GM23338 (cell line): ENCODE measurements at regions not wholly inside any gene's neighbourhood (a gene's known extent, or its start where the extent isn't known, plus 50 kb on each side); places are given as distances from the start of the nearest gene placed in this dataset.

Experiments
- ATAC-seq: fragments of 200-7000 bp; cut with Tn5 transposase; 3 replicates; pipeline ENCODE4 v1.9.1; 2020
- DNase-seq: peaks from one replicate; pipeline ENCODE4 v3.0.0-alpha.2; 2015; ENCODE audit warnings: low spot score
- H2AFZ ChIP-seq: fragments of 200-600 bp; sonication (generic); 2 replicates; pipeline ENCODE4 v1.8.0; 2016; ENCODE audit warnings: antibody characterized with exemption, mild to moderate bottlenecking, moderate library complexity
- H3F3A ChIP-seq: fragments of 200-600 bp; sonication (generic); replicated peaks from 2 replicates; pipeline ENCODE4 v1.8.0; 2017; ENCODE audit warnings: antibody characterized with exemption, mixed run types, low read depth
- H3K27ac ChIP-seq: fragments of 200-600 bp; sonication (generic); 2 replicates; pipeline ENCODE4 v1.6.1; 2016; ENCODE audit warnings: low read depth
- H3K27me3 ChIP-seq: fragments of 200-600 bp; sonication (generic); 2 replicates; pipeline ENCODE4 v1.8.0; 2016; ENCODE audit warnings: mild to moderate bottlenecking, mixed run types, moderate library complexity; ENCODE audit not compliant: insufficient read depth
- H3K36me3 ChIP-seq: fragments of 200-600 bp; sonication (generic); 2 replicates; pipeline ENCODE4 v1.8.0; 2016; ENCODE audit warnings: mild to moderate bottlenecking; ENCODE audit not compliant: insufficient read depth
- H3K4me1 ChIP-seq: fragments of 200-600 bp; sonication (generic); 2 replicates; pipeline ENCODE4 v1.8.0; 2016; ENCODE audit warnings: mild to moderate bottlenecking, moderate library complexity; ENCODE audit not compliant: insufficient read depth
- H3K4me2 ChIP-seq: fragments of 200-600 bp; sonication (generic); 2 replicates; pipeline ENCODE4 v1.7.1; 2017; ENCODE audit warnings: mixed run types
- H3K4me3 ChIP-seq: fragments of 200-600 bp; sonication (generic); 2 replicates; pipeline ENCODE4 v1.6.1; 2016; ENCODE audit warnings: mixed run types
- H3K79me2 ChIP-seq: fragments of 200-600 bp; sonication (generic); replicated peaks from 2 replicates; pipeline ENCODE4 v1.8.0; 2017; ENCODE audit warnings: mild to moderate bottlenecking; ENCODE audit not compliant: insufficient read depth
- H3K9me2 ChIP-seq: fragments of 200-600 bp; sonication (generic); 2 replicates; pipeline ENCODE4 v1.8.0; 2017; ENCODE audit not compliant: insufficient read depth
- H4K20me1 ChIP-seq: fragments of 200-600 bp; sonication (generic); replicated peaks from 2 replicates; pipeline ENCODE4 v1.8.0; 2017; ENCODE audit warnings: mild to moderate bottlenecking; ENCODE audit not compliant: insufficient read depth
- H3K27ac Mint-ChIP-seq: 2 replicates; pipeline ENCODE4 v1.8.0; 2020; ENCODE audit warnings: inconsistent platforms, mild to moderate bottlenecking, moderate library complexity, mixed read lengths
- H3K27me3 Mint-ChIP-seq: 3 replicates; pipeline ENCODE4 v1.8.0; 2022; ENCODE audit warnings: low read depth, mild to moderate bottlenecking, moderate library complexity, mixed read lengths, inconsistent platforms; ENCODE audit not compliant: insufficient read depth, poor library complexity
- H3K36me3 Mint-ChIP-seq: 3 replicates; pipeline ENCODE4 v1.8.0; 2021; ENCODE audit warnings: low read depth, mild to moderate bottlenecking, inconsistent platforms, moderate library complexity, mixed read lengths
- H3K4me1 Mint-ChIP-seq: 3 replicates; pipeline ENCODE4 v1.8.0; 2020; ENCODE audit warnings: mild to moderate bottlenecking, inconsistent platforms, mixed read lengths
- H3K4me3 Mint-ChIP-seq: 3 replicates; pipeline ENCODE4 v1.8.0; 2021; ENCODE audit warnings: moderate library complexity, mild to moderate bottlenecking, inconsistent platforms, mixed read lengths
- H3K9me3 Mint-ChIP-seq: 3 replicates; pipeline ENCODE4 v1.8.0; 2020; ENCODE audit warnings: moderate library complexity, mild to moderate bottlenecking, inconsistent platforms, mixed read lengths
- CTCF ChIP-seq, 2 experiments: fragments of 200-600 bp in 1 of 2; sonication (generic) in 1 of 2; conservative IDR thresholded peaks; 2 replicates each; pipeline versions ENCODE4 v1.5.1 to v1.6.1; 2016 to 2017; ENCODE audit warnings: antibody characterized with exemption in 2 of 2, low read depth in 2 of 2, mild to moderate bottlenecking in 2 of 2, moderate library complexity in 1 of 2
- EZH2 ChIP-seq: fragments of 200-600 bp; sonication (generic); IDR thresholded peaks from one replicate; pipeline ENCODE4 v1.8.0; 2017; ENCODE audit warnings: antibody characterized with exemption, mild to moderate bottlenecking, low read depth; ENCODE audit not compliant: unreplicated experiment
- JUNB ChIP-seq: IDR thresholded peaks from one replicate; pipeline ENCODE4 v1.6.1; 2016; ENCODE audit warnings: antibody characterized with exemption; ENCODE audit not compliant: unreplicated experiment
- NANOG ChIP-seq: IDR thresholded peaks from 2 replicates; pipeline ENCODE4 v1.6.1; 2016; ENCODE audit warnings: antibody characterized with exemption, borderline replicate concordance
- POLR2AphosphoS5 ChIP-seq: IDR thresholded peaks from 2 replicates; pipeline ENCODE4 v1.6.1; 2016; ENCODE audit warnings: antibody characterized with exemption, low read depth
- REST ChIP-seq: IDR thresholded peaks from one replicate; pipeline ENCODE4 v1.6.1; 2018; ENCODE audit warnings: antibody characterized with exemption; ENCODE audit not compliant: unreplicated experiment
- ZNF114 ChIP-seq: fragments of 250-450 bp; sonication (Bioruptor Pico); IDR thresholded peaks from 2 replicates; pipeline ENCODE4 v1.5.0; 2020; ENCODE audit warnings: mild to moderate bottlenecking, moderate library complexity
- ZNF462 ChIP-seq: fragments of 250-450 bp; sonication (Bioruptor Pico); IDR thresholded peaks from 2 replicates; pipeline ENCODE4 v1.5.0; 2020; ENCODE audit warnings: mild to moderate bottlenecking, moderate library complexity

DNA sequence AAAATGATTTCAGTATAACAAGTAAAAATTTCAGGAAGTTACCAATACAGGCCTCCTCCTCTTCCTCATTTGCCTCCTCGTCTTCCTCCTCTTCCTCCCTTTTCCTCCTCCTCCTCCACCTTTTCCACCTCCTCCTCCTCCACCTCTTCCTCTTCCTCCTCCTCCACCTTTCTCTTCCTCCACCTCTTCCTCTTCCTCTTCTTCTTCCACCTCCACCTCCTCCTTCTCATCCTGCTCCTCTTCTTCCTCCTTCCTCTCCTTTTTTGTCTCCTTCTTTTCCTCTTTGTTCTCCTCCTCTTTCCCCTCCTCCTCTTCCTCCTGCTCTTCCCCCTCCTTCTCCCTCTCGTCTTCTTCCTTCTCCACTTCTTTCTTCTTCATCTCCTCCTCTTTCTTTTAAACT, 94.4 kb upstream of the SFMBT2 start:
- H3K4me3 ChIP-seq: no peak overlapping the region
- no peaks in the 10 kb centered on the region for H3K79me2 ChIP-seq
- no peak overlapping the region for H2AFZ ChIP-seq
- H3K4me1 Mint-ChIP-seq: no peaks in the 10 kb centered on the region; the same call in 2 of the 3 replicates
- peaks cover 15% of the 10 kb centered on the region for H3K9me3 Mint-ChIP-seq
- H3K4me2 ChIP-seq: no peak overlapping the region
- no peaks in the 10 kb centered on the region for H3K36me3 ChIP-seq
- no peak for ATAC-seq
- peaks cover 11% of the 10 kb centered on the region for H3K36me3 Mint-ChIP-seq
- no peaks in the 10 kb centered on the region for H3K27me3 ChIP-seq
- no peak overlapping the region for H3K27ac Mint-ChIP-seq
- no peak overlapping the region for H3K27ac ChIP-seq
- 0 out of 2 replicates have a peak, but pooled peaks cover 6% of the 10 kb centered on the region for H3K9me2 ChIP-seq
- no peak for DNase-seq
- no peak overlapping the region for H3K4me3 Mint-ChIP-seq
- no peaks in the 10 kb centered on the region for H4K20me1 ChIP-seq
- no peaks in the 10 kb centered on the region for H3F3A ChIP-seq
- no peak for TF ChIP-seq ZNF462 (CRISPR knock-in tag)
- TF ChIP-seq EZH2: no peak
- no peak for TF ChIP-seq JUNB
- peaks cover 6% of the 10 kb centered on the region for H3K27me3 Mint-ChIP-seq
- no peaks in the 10 kb centered on the region for H3K4me1 ChIP-seq

DNA sequence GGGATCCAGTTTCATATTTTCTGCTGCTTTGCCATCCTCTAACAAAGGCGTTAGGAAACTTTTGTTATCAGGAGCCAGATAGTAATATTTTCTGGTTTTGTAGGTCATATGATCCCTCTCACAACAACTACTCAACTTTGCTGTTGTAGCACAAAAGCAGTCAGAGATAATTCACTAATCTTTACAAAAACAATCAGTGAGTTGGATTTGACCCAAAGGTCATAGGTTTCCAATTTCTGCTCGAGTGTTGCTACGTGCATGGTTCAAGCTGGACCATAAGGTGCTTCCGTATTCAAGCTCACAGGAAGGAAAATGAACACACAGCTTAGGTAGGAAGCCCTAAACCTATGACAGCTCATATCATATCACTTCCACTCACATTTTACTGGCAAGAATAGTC, 92.4 kb upstream of the SFMBT2 start:
- Histone ChIP-seq H3K4me3 (no peak overlapping the region), H3K9me2 (0 out of 2 replicates have a peak, but pooled peaks cover 6% of the 10 kb centered on the region), H3K27me3 (no peaks in the 10 kb centered on the region), H3F3A (no peaks in the 10 kb centered on the region), H2AFZ (no peak overlapping the region), H4K20me1 (no peaks in the 10 kb centered on the region), H3K79me2 (no peaks in the 10 kb centered on the region), H3K27ac (no peak overlapping the region), H3K36me3 (no peaks in the 10 kb centered on the region), H3K4me2 (no peak overlapping the region), H3K4me1 (no peaks in the 10 kb centered on the region)
- Mint-ChIP-seq H3K4me3 (no peak overlapping the region), H3K36me3 (0 out of 3 replicates have a peak, but pooled peaks cover 2% of the 10 kb centered on the region), H3K9me3 (peaks cover 3% of the 10 kb centered on the region; the same call in 1 of the 3 replicates), H3K27me3 (peaks cover 6% of the 10 kb centered on the region), H3K27ac (no peak overlapping the region), H3K4me1 (no peaks in the 10 kb centered on the region; the same call in 2 of the 3 replicates)
- DNase-seq (no peak), ATAC-seq (no peak)
- TF ChIP-seq JUNB (no peak), EZH2 (no peak), POLR2AphosphoS5 (no peak), REST (no peak), ZNF114 (CRISPR knock-in tag) (no peak), CTCF (conservative IDR thresholded peaks at IDR 0.05; ENCODE audit: low read depth in 2 of 2) (no peak), NANOG (no peak)
